HG03571 (cell line): ENCODE measurements at regions not wholly inside any gene's neighbourhood (a gene's known extent, or its start where the extent isn't known, plus 50 kb on each side); places are given as distances from the start of the nearest gene placed in this dataset.
"Not testable (repeated sequence)": the region's sequence is repeated elsewhere in the genome, so short reads cannot be mapped to it uniquely, and the experiment has no call there.

Source experiments
- ATAC-seq: cut with Tn5 transposase; IDR thresholded peaks from one replicate; pipeline ENCODE4 v1.9.1; 2021; ENCODE audit not compliant: unreplicated experiment

DNA sequence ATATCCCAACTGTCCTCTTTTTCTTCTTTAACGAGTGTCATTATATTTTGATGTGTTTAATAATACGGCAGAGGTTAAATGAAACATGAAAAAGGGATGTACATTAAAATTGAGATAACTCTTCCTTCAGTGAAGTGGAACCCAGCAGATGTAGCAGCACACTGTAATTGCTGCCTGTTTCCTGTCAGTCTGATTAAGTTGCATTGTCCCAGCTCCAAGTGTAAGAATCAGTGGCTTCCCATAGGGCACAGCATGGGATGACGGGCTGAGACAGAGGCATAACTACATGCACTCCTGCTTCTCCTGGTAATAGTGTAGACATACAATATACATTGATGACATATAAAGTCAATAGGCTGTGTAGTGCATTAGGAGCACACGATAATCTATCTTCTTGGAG, 175.8 kb upstream of the TCF4 start:
- no peak for ATAC-seq

DNA sequence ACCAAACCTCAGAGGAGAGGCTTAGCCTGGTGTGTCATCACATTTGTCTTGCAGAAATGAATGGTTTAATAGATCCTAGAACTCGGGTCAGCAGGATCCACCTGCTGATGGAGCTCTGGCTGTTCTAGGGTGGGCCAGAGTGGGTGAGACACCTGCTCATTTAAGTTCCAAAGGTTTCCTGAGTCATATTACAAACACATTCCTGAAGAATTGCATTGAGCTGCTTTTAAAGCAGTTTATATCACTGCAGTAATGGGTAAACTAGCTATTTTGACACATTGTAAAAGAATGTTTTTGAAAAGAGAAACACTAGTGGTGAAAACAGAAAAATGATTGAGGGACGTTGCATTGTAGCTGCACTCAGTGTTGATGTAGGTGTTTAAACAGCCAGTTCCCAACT, 175.3 kb upstream of the TCF4 start:
- ATAC-seq: no peak

DNA sequence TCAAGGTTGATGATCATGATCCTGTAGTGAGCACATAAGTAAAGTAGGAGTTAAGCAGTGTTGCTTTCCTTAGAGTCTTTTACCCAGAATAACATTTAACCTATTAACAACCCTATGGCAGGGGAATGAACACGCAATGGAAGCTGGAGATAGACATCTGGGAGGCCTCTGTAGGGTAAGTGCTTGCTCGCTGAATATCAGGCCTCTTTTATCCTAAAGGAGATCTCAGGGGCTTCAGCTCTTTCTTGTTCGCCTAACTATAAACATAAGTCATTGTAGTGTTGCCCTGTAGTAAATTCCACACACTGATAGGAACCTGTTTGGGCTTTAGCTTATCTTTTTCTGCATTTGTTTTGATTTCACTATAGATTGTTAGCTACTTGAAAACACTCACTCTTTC, 174.4 kb upstream of the TCF4 start:
- no peak for ATAC-seq

DNA sequence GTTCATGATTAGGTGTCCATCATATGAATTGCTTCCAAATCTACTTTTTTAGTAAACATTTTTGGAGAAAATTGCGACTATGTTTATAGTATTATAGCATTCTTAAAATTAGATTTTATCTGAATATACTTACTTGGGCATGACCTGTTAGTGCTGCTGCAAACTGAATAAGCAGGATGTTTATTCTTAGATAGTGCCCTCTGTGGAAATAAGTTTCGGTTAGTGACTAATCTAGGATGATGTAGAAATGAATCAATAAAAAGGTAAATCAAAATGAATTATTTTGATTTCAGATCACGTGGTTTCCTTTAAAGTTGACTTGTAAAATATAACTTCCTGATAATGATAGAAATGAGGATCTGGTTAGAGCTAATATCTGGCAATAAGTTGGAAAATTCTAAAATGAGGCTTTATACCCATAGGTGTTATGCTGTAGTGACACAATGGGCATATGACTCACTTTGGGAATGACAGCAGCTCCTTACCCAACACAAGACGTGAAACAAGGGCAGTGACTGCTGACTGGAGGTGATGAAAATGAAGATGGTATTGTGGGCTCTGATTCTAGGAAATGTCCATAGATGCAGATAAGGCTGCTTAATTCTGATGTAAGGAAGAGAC, 165.8 kb upstream of the TCF4 start:
- no peak for ATAC-seq

DNA sequence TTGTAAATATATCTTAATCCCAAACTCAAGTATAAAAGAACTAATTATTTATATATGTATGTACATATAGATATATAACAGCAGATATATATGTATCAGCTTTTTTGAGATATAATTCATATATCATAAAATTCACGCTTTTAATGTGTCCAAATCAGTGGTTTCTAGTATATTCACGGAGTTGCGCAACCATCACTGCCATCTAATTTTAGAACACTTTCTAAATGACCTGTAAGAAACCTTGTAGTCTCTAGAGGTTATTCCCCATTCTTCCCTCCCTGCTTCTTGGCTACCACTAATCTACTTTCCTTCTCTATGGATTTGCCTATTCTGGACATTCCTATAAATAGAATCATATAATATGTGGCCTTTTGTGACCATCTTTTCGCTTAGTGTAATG, 163.5 kb upstream of the TCF4 start:
- no peak for ATAC-seq

DNA sequence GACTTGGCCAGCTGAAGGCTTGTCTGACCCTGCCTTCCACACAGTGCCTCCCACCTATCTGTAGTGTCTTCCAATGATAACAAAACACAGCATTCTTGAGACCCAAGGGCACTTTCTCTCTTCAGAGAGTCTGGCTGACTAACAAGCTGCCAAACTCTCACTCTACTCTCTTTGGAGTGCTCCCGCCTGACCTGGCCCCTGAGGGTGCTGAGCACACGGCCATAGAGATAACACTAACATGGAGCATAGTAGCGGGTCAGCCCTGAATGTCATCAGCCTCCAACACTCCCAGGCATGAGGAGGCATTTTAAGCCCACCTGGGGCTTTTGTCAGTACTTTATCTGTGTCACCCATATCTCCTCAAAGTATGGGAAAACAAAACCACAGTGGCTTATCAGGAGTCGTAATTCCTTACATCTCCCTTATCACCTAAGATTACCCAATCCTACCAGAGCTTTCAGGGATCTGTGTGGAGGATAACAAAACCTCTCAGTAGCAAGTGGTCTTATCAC, 160.3 kb upstream of the TCF4 start:
- no peak for ATAC-seq

DNA sequence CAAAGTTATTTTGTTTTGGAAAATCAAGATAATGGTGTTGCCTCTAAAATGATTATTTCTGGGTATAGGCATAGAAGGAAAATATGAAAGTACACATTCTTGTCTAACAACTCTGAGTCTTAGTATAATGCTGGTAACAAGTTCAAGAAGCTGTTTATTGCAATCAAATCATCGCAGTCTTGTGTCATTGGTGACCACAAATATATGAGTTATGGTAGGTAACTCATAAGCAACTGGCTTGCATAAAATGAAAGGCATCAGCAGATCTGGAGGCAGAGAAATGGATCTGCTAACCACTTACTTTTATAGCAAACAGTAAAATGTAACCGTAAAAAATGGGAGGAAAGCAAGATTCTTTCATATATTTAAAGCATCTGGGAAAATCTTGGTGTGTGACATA, 156.2 kb upstream of the TCF4 start:
- ATAC-seq: no peak

DNA sequence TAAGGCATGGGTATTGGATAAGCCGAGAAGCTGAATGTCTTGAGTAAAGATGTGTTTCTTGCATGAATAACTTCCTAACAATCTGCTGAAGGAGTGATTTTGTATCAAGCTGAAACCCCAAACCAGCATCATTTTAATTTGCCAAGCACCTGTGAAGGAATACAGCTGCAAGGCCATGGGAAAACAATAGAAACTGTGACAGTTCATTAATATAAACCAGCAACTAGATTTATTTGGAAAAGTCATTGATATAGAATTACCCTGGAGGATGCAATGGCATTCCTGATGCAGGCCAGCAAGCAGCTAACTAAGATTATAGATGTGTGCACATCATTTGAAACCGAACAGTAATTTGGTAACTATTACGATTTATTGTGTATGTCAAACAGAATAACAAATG, 155.7 kb upstream of the TCF4 start:
- no peak for ATAC-seq

DNA sequence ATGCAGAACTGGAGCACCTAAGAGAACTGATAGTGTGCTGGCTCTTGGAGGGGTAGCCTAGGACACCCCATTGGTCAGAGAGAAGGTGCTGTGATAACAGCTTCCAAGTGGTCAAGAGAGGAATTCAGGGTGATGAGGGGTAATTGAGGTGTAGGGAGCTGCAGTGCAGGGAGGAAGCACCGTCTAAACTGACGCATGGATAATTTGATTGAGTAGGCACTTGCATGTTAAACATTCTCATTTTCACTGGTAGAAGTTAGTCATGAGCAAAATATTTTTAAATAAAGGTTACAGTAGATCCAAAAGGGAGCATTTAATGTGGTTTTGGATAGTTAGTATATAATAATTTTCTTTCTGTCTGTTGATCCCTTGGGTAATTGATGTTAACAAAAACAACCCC, 155.1 kb upstream of the TCF4 start:
- ATAC-seq: no peak

DNA sequence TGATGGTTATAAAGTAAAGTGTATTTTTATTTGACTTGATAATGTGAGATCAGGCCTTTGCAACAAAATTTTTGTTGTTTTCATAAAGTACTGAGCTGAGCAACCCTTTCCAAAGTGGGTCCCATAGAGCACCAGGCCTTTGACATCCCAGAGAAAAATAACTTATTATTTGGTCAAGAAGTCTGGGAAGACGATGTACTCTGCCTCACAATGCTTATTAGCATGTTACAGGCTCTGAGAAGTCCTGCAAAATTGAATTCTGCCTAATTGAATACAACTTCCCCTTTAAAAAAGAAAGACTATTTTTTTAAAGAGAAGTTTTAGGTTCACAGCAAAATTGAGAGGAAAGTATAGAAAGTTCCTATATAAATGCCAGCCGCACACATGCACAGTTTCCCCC, 151.5 kb upstream of the TCF4 start:
- no peak for ATAC-seq

DNA sequence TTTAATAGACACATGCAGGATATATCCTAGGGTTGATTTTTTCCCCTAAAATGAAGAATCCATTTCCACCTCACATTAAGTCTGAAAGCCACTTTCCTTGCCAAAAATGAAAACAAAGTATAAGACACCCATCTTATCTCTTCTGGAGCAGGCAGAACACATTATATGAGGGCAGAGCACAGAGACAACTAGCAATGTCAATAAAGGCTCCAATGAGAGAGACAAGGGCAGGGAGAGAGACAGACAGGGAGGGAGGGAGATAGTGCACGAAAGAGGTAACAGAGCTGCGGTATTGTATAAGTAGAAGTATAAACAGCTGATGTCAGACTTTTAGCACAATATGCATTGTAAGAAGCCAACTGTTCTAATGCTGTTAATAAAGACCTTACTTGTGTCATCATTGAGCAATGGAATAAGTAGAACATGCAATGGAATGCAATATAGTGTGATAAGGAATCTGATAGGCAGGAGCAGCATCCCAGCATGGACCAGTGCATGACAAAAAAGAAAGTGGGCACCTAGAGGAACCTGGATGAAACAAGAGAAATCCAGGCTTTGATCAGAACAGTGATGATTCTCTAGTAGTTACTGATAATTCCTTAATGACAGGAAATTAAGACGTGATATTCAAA, 150.6 kb upstream of the TCF4 start:
- ATAC-seq: no peak

DNA sequence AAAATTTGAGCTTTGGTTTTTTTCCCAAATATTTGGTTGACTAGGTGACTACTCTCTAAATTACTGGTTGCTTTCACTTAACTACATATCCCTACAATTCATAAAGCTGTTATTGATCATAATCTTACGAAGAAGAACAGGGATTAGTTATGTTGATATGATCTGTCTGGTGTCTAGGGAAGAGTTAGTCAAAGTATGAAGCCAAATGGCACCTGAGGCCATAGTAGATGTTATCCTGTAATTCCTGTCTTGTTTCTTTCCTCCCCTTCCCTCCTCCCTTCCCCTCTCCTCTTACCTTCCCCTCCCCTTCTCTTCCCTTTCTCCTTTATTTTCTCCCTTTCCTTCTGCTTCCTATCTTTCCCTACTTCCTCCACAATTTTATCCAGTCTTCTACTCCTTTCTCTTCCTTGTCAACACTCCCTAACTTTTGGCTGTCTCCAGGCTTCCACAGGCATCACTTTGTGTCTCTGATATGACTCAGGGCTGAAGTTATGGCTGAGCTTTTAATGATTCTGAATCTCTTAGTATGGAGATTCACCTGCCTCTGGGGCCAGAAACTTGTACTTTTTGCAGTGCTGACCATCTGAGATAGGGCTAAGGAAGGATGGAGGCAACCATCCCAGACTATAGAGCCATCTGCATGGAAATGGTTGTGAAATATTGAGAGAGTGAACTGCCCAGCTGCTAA, 149.9 kb upstream of the TCF4 start:
- ATAC-seq: no peak

DNA sequence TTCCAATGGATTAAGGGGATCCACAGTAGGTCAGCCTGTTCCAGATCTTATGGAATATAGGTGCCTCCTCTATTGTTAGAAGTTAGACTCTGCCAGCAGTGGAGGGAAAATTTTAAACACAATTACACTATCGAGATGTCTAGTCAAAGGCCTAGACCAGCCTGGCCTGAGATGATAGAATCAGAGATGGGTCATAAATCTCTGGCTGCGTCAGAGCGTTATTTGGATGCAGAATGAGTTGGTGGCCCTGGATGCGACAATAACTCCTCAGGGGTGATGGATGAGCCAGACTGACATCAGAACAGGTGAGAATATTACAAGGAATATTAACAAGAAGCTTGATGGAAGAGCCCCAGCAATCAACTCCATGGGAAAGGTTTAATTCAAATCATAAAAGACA, 149.3 kb upstream of the TCF4 start:
- no peak for ATAC-seq

DNA sequence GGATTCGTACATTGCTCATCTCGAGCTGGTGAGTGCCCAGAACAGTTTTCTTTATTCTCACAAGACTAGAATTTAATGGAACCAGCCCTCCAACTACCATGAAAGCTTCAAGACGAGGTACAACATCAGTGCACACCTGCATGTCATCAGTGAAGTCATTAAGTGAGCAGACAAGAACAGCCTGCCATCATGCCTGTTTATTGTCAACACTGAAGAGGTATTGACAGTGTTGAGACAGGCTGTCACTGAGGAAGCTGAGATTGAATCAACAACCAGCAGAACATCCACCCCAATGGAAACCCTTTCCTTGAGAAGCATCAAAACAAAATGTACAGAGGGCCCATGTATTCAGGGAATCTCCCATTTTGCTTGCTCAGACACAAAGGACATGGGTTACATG, 148.0 kb upstream of the TCF4 start:
- ATAC-seq: no peak

DNA sequence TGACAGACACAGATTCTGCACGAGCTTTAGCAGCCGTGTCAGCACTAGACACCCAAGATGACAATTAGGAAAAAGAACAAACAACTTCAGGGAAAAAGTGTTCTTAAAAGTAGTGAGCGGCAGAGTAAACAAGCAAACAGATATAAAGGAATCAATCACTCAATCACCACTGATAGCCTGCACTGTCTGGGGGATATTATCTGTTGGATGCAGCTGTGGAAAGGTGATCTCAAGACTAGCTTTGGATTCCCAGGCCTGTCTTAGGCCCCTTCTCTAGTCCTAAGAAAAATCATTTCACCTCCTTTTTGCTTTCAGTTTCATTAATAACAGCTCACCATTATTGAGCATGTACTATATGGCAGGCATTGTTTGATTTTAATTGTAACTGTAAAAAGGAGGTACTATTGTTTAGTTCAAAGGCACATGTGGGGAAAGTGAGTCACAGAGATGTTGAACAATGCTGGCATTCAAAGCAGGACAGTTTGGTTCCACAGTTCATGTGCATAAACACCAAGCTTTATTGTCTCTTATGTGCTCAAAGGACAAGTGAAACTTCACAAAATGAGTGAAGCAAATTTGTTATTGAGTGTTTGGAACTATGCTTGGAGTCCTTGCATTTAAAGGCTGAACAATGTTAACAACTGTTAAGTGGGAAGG, 147.3 kb upstream of the TCF4 start:
- ATAC-seq: no peak

DNA sequence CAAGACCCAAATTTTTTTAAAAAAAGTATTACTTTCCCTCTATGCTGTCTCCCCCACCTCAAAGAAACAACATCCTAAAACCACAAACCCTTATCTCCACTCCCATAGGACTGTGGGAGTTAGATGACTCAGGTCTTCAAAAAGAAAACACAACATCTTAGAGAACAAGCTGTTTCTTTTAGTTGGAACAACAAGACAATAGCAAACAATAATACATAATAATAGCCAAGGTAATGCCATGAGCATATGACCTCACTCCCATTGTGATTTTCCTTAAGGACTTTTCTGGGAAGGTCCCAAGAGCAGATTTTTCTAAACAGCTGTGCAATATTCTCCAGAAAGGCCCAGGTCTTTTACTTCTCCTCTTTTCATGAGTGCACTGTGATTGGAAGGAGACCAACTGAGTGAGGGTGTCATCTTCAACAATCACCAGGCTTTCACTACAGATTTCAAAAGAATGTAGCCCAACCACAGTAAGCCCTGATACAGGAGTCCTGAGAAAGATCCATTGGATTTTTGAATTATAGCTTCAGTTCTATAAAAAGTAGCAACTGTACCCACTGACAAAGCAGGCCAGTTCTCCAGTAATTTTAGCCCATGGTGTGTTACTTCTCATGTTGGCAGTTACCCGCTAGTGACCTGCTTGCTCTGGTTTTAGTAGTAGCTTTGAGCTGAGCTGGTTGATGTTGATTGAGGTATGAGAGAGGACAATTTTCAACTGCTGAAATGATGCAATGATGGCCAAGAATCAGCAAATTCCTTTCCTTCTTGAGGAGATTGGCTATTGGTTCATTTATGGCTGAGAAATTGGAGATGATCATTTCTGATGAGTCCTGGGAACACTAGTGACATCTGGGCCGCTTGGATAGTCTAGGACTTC, 144.5 kb upstream of the TCF4 start:
- ATAC-seq: no peak

DNA sequence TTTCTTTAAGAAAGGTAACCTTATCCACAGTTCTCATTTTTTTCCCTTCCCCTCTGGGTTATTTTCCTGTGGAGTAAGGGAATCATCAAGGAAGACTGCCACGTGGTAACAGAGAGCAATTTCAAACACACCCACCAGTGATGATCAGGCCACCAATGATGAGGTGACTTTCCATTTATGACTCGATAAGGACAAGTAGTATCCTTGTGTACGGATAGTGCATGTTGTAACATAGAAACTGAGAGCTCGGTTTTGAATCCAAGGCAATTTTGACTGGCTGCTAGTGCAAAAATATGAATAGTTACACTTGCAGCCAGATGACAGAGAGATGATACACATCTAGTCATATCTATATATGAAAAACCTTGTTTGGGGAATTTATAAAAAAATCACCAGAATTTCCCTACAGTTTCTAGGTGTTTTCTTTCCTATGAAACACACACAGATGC, 143.6 kb upstream of the TCF4 start:
- ATAC-seq: no peak

DNA sequence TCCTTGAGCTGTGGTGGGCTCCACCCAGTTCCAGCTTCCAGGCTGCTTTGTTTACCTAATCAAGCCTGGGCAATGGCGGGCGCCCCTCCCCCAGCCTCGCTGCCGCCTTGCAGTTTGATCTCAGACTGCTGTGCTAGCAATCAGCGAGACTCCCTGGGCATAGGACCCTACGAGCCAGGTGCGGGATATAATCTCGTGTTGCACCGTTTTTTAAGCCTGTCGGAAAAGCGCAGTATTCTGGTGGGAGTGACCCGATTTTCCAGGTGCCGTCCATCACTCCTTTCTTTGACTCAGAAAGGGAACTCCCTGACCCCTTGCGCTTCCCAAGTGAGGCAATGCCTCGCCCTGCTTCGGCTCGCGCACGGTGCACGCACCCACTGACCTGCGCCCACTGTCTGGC, 133.0 kb upstream of the TCF4 start:
- ATAC-seq: not testable (repeated sequence)

DNA sequence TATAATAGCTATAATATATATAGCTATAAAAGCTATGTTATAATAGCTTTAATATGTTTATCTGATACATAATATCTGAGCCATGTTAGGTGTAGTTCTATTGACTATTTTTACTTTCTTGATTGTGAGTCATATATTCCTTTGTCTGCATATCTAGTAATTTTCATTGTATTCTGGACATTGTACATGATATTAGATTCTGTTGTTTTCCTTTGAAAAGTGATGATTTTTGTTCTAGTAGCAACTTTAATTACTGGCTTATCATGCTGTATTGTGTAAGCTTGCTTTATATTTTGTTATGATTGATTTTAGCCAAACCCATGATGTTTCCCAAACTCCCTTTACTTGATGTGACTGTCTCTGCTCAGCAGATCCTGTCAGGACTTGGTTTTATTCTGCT, 125.7 kb upstream of the TCF4 start:
- ATAC-seq: no peak

DNA sequence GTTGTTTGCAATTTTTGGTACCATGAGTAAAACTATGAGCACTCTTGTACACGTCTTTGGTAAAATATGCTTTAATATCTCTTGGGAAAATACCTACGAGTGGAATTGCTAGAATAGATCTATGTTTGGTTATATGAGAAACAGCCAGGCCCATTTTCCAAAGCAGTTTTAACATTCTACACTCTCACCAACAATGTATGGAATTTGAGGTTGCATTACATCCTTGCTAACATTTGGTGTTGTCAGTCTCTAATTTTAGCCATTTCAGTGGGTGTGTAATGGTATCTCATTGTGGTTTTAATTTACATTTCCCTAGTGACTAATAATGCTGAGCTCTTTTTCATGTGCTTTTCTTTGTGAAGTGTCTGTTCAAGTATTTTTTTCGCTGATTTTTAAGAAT, 118.9 kb upstream of the TCF4 start:
- ATAC-seq: no peak

DNA sequence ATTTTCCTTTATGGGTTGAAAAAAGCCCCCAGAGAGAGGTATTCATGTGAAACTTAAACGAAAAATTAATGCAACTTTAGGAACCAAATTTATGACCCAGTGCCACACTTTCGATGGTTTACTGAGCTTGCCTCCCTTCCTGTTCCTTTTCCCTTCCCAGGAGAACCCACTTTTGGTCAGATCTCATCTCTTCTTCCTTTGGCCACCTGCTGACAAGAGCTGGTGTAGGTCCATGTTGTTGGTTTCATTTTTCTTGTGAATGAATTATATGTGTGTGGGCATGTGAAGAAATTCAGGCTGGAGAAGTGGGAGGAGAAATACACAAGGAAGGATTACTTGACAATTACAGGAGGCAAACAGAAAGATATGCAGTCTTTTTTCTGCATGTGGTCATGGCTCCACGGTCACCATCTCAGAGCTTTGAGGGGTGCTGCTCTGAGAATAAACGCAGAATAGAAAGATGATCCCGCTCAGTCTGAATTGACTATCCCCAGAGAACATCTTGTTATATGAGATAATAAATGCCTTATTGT, 111.3 kb upstream of the TCF4 start:
- ATAC-seq: no peak
